ENCODE measurements at regions not wholly inside any gene's neighbourhood (a gene's known extent, or its start where the extent isn't known, plus 50 kb on each side); places are given as distances from the start of the nearest gene placed in this dataset.
A peak's percentile ranks its signal among the peaks of the same experiment; 100 is the strongest.

DNA sequence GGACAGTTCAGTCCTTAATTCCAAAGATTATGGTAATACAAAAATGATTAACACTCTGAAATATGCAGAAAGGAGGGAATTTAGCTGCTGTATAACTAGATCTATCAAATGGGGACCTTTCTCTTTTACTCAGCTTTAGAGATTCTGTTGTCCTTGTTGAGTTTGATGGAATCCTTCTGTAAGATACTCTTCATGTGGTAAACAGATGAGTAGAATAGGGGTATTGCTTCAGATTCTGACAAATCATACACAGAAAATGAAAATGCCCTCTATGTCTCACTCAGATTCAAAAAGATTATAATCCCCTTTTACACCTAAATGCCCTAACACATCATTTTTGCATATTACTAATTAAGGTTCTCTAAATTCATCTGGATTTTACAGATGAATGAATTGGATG, 50.7 kb downstream of the ARHGAP35 start:
- intact Hi-C loops (cut with DNase I): no loop called here
- peaks cover 3% of the 10 kb centered on the region for H3K4me1 ChIP-seq (replicated peaks)
- TF ChIP-seq POLR2AphosphoS5 (IDR thresholded peaks at IDR 0.05) (no peak), POLR2A (IDR thresholded peaks at IDR 0.05) (no peak)
- TF ChIP-seq, protein P1, sequence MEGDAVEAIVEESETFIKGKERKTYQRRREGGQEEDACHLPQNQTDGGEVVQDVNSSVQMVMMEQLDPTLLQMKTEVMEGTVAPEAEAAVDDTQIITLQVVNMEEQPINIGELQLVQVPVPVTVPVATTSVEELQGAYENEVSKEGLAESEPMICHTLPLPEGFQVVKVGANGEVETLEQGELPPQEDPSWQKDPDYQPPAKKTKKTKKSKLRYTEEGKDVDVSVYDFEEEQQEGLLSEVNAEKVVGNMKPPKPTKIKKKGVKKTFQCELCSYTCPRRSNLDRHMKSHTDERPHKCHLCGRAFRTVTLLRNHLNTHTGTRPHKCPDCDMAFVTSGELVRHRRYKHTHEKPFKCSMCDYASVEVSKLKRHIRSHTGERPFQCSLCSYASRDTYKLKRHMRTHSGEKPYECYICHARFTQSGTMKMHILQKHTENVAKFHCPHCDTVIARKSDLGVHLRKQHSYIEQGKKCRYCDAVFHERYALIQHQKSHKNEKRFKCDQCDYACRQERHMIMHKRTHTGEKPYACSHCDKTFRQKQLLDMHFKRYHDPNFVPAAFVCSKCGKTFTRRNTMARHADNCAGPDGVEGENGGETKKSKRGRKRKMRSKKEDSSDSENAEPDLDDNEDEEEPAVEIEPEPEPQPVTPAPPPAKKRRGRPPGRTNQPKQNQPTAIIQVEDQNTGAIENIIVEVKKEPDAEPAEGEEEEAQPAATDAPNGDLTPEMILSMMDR (IDR thresholded peaks at IDR 0.05): no peak
- H3K9me3 ChIP-seq: no peaks in the 10 kb centered on the region
- no peak overlapping the region for H3K27ac ChIP-seq
- H3K4me3 ChIP-seq: no peak overlapping the region
- no peaks in the 10 kb centered on the region for H3K36me3 ChIP-seq
- DNase-seq (ENCODE audit: low spot score): no peak
- no peaks in the 10 kb centered on the region for H3K27me3 ChIP-seq (replicated peaks; ENCODE audit: insufficient read depth)

DNA sequence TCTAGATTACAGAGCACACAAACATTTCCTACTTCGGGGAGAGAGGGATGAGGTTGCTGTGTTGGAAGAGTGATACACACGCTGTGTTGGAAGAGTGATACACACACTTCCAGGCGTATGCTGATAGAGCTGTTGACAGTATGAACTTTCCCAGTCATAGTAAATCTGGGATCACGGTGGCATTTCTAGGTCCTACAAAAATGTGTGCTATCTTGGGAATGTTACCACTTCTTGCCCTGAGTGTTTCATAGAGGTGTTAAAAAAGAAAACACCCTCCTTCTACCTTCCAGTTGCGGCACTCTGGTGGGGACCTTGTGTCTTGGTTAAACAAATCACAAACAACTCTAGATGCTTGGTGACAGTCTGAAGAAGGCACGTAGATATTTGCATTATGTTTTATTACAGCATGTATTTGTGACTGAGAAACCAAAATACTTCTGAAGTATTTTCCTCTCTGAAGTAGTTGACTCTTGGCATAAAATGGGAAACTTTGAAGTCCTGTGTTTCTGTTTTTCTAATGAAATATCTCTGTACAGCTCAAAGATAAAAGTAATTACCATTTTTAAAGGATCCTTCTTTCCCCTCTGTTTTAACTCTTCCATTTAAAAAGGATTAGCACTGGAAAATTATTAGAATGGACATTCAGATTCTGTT, 52.5 kb downstream of the ARHGAP35 start:
- H3K4me1 ChIP-seq (replicated peaks): peaks cover 3% of the 10 kb centered on the region
- whole genome bisulfite sequencing: 48% methylated on average over 6 of the region's 6 CpGs
- H3K27ac ChIP-seq: peak overlapping the region in 1 of 2 donors; percentile 16
- intact Hi-C loops (cut with DNase I): no loop called here
- no peaks in the 10 kb centered on the region for H3K27me3 ChIP-seq (replicated peaks; ENCODE audit: insufficient read depth)
- H3K36me3 ChIP-seq: no peaks in the 10 kb centered on the region
- no peaks in the 10 kb centered on the region for H3K9me3 ChIP-seq
- no peak overlapping the region for H3K4me3 ChIP-seq
- TF ChIP-seq POLR2A (IDR thresholded peaks at IDR 0.05): no peak
- TF ChIP-seq, protein P1 (IDR thresholded peaks at IDR 0.05): no peak
- TF ChIP-seq POLR2AphosphoS5 (IDR thresholded peaks at IDR 0.05): no peak
- no peak for DNase-seq (ENCODE audit: low spot score)

DNA sequence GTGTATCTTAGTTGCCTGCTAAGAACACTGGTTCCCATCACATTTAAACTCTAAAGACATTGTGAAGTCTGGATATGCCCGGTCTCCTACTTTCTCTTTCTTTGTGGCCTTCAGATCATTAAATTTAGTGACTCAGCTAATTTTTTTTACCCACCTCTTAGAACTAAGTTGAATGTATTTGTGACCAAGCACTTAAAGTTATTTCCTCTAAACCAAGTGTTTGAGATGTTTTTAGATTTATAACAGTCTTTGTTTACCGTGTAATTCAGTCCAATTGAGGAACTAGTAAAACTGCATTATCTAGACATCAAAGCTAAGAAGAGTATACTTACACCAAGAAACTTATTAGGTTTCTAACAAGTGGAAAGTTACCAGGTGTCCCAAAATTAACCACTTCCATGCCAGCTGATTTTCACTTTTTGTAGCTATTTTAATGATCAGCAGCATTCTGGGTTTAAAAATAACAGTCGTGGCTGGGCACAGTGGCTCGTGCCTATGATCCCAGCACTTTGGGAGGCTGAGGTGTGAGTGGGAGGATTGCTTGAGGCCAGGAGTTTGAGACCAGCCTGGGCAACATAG, 53.1 kb downstream of the ARHGAP35 start:
- Histone ChIP-seq H3K27me3 (replicated peaks; ENCODE audit: insufficient read depth) (no peaks in the 10 kb centered on the region), H3K27ac (peak overlapping the region in 1 of 2 donors; percentile 16), H3K4me1 (replicated peaks) (peaks cover 3% of the 10 kb centered on the region), H3K36me3 (no peaks in the 10 kb centered on the region), H3K4me3 (no peak overlapping the region), H3K9me3 (no peaks in the 10 kb centered on the region)
- intact Hi-C loops (cut with DNase I): no loop called here
- no peak for DNase-seq (ENCODE audit: low spot score)
- WGBS: 22% methylated on average over 4 of the region's 4 CpGs
- TF ChIP-seq POLR2A (IDR thresholded peaks at IDR 0.05) (no peak), POLR2AphosphoS5 (IDR thresholded peaks at IDR 0.05) (no peak)
- TF ChIP-seq, protein P1 (IDR thresholded peaks at IDR 0.05): no peak

DNA sequence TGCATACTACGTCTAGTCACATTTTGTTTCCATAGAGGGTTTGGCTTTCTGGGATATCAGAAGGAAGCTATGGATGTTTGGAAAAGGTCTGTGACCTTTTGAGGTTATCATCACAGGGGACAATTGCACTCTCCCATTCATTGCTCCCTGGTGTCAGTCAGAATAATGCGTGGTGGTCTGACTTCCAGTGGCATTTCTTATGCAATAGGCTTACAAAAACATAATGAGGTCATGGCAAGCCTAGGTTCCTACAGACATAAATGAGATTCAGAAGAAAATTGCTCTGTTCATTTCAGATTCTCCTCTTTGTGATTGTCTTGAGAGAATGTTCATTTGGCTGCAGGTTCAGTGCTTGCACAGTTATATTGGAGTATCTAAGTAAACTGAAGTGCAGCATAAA, 54.6 kb downstream of the ARHGAP35 start:
- DNase-seq (ENCODE audit: low spot score): no peak
- Histone ChIP-seq H3K27ac (no peak overlapping the region), H3K27me3 (replicated peaks; ENCODE audit: insufficient read depth) (no peaks in the 10 kb centered on the region), H3K4me3 (no peak overlapping the region), H3K36me3 (peaks cover 0 to 5% of the 10 kb centered on the region in 2 donors), H3K4me1 (replicated peaks) (peaks cover 3% of the 10 kb centered on the region), H3K9me3 (no peaks in the 10 kb centered on the region)
- WGBS: 71% methylated on average over 2 of the region's 2 CpGs
- TF ChIP-seq, protein P1 (IDR thresholded peaks at IDR 0.05): no peak
- TF ChIP-seq POLR2AphosphoS5 (IDR thresholded peaks at IDR 0.05) (peak; percentile 19), POLR2A (IDR thresholded peaks at IDR 0.05) (no peak)
- intact Hi-C loops (cut with DNase I): no loop called here

DNA sequence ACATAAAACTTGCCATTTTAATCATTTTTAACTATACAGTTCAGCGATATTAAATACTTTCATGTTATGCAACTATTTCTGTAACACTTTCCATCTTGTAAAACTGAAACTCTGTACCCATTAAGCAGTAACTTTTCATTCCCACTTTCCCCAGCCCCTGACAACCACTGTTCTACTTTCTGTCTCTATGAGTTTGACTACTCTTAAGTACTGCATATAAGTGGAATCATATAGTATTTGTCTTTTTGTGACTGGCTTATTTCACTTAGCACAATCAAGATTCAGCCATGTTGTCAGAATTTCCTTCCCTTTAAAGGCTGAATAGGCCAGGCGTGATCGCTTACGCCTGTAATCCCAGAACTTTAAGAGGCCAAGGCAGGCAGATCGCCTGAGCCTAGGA, 56.2 kb downstream of the ARHGAP35 start:
- no peak for DNase-seq (ENCODE audit: low spot score)
- no peak overlapping the region for H3K4me3 ChIP-seq
- H3K36me3 ChIP-seq: peaks cover 0 to 5% of the 10 kb centered on the region in 2 donors
- no peaks in the 10 kb centered on the region for H3K9me3 ChIP-seq
- WGBS: 86% methylated on average over 5 of the region's 5 CpGs
- intact Hi-C loops (cut with DNase I): loop anchor here (2.0 kb wide), 1 partner anchor 16 kb away; no protein-coding TSS in a partner anchor
- H3K27ac ChIP-seq: no peak overlapping the region
- no peaks in the 10 kb centered on the region for H3K27me3 ChIP-seq (replicated peaks; ENCODE audit: insufficient read depth)
- H3K4me1 ChIP-seq (replicated peaks): peaks cover 3% of the 10 kb centered on the region
- TF ChIP-seq POLR2A (IDR thresholded peaks at IDR 0.05) (no peak), POLR2AphosphoS5 (IDR thresholded peaks at IDR 0.05) (no peak)
- TF ChIP-seq, protein P1 (IDR thresholded peaks at IDR 0.05): no peak
